T follicular helper cell (primary cell): ENCODE measurements at regions not wholly inside any gene's neighbourhood (a gene's known extent, or its start where the extent isn't known, plus 50 kb on each side); places are given as distances from the start of the nearest gene placed in this dataset.

Experiments used
- DNase-seq: peaks from one replicate; pipeline ENCODE4 v3.0.0-alpha.2; 2020; ENCODE audit warnings: low read depth

GRCh38 chr5:158162479-158163034 is 303.6 kb upstream of the CLINT1 start:
- no peak for DNase-seq

- DNase-seq: no peak
Observed at GRCh38 chr5:158162026-158162425, 303.1 kb upstream of the CLINT1 start.

- no peak for DNase-seq
Observed at GRCh38 chr5:158159621-158160020, 300.7 kb upstream of the CLINT1 start.

GRCh38 chr5:158155811-158156505 is 297.0 kb upstream of the CLINT1 start:
- no peak for DNase-seq

- DNase-seq: no peak
Observed at GRCh38 chr5:158155067-158155466, 296.1 kb upstream of the CLINT1 start.

GRCh38 chr5:158154226-158155005 is 295.5 kb upstream of the CLINT1 start:
- no peak for DNase-seq

- DNase-seq: no peak
Observed at GRCh38 chr5:158153508-158153907, 294.6 kb upstream of the CLINT1 start.

- no peak for DNase-seq
Observed at GRCh38 chr5:158152136-158152535, 293.2 kb upstream of the CLINT1 start.

GRCh38 chr5:158147227-158147626 is 288.3 kb upstream of the CLINT1 start:
- DNase-seq: no peak

GRCh38 chr5:158145827-158146226 is 286.9 kb upstream of the CLINT1 start:
- DNase-seq: no peak

- no peak for DNase-seq
Observed at GRCh38 chr5:158143081-158143480, 284.1 kb upstream of the CLINT1 start.

GRCh38 chr5:158142156-158142555 is 283.2 kb upstream of the CLINT1 start:
- DNase-seq: no peak

- DNase-seq: no peak
Observed at GRCh38 chr5:158140120-158140731, 281.3 kb upstream of the CLINT1 start.

GRCh38 chr5:158139161-158139560 is 280.2 kb upstream of the CLINT1 start:
- DNase-seq: no peak

- no peak for DNase-seq
Observed at GRCh38 chr5:158135682-158136179, 276.8 kb upstream of the CLINT1 start.

- no peak for DNase-seq
Observed at GRCh38 chr5:158133369-158133768, 274.4 kb upstream of the CLINT1 start.

GRCh38 chr5:158127536-158127935 is 268.6 kb upstream of the CLINT1 start:
- DNase-seq: no peak

GRCh38 chr5:158126442-158127405 is 267.8 kb upstream of the CLINT1 start:
- DNase-seq: no peak

GRCh38 chr5:158124606-158125316 is 265.8 kb upstream of the CLINT1 start:
- no peak for DNase-seq

- DNase-seq: no peak
Observed at GRCh38 chr5:158123595-158123994, 264.6 kb upstream of the CLINT1 start.

- no peak for DNase-seq
Observed at GRCh38 chr5:158121678-158122077, 262.7 kb upstream of the CLINT1 start.
